ENCODE measurements at regions not wholly inside any gene's neighbourhood (a gene's known extent, or its start where the extent isn't known, plus 50 kb on each side); places are given as distances from the start of the nearest gene placed in this dataset.
A peak's percentile ranks its signal among the peaks of the same experiment; 100 is the strongest.

- FAIRE-seq: no peak
These were observed 264.5 kb upstream of the CAMK1G start for GRCh38 chr1:209319057-209319432.

GRCh38 chr1:209319549-209319948 is 264.0 kb upstream of the CAMK1G start:
- FAIRE-seq: no peak

- no peak for FAIRE-seq
These were observed 259.8 kb upstream of the CAMK1G start for GRCh38 chr1:209323743-209324142.

- no peak for FAIRE-seq
These were observed 258.3 kb upstream of the CAMK1G start for GRCh38 chr1:209324901-209325871.

GRCh38 chr1:209326076-209326475 is 257.4 kb upstream of the CAMK1G start:
- FAIRE-seq: peak; percentile 60

- FAIRE-seq: no peak
These were observed 256.7 kb upstream of the CAMK1G start for GRCh38 chr1:209326831-209327230.

- FAIRE-seq: no peak
These were observed 255.3 kb upstream of the CAMK1G start for GRCh38 chr1:209328196-209328595.

GRCh38 chr1:209335178-209335577 is 248.3 kb upstream of the CAMK1G start:
- peak; percentile 84 for FAIRE-seq

- no peak for FAIRE-seq
These were observed 242.4 kb upstream of the CAMK1G start for GRCh38 chr1:209341146-209341545.

GRCh38 chr1:209341673-209342420 is 241.7 kb upstream of the CAMK1G start:
- no peak for FAIRE-seq

- no peak for FAIRE-seq
These were observed 240.9 kb upstream of the CAMK1G start for GRCh38 chr1:209342441-209343175.

GRCh38 chr1:209343511-209343910 is 240.0 kb upstream of the CAMK1G start:
- FAIRE-seq: no peak

GRCh38 chr1:209344156-209344555 is 239.4 kb upstream of the CAMK1G start:
- no peak for FAIRE-seq

GRCh38 chr1:209349363-209350308 is 233.9 kb upstream of the CAMK1G start:
- no peak for FAIRE-seq

GRCh38 chr1:209353053-209353452 is 230.5 kb upstream of the CAMK1G start:
- no peak for FAIRE-seq

GRCh38 chr1:209354111-209354839 is 229.2 kb upstream of the CAMK1G start:
- peak; percentile 84 for FAIRE-seq

GRCh38 chr1:209354840-209355165 is 228.7 kb upstream of the CAMK1G start:
- FAIRE-seq: no peak

GRCh38 chr1:209355415-209355814 is 228.1 kb upstream of the CAMK1G start:
- no peak for FAIRE-seq

- no peak for FAIRE-seq
These were observed 226.5 kb upstream of the CAMK1G start for GRCh38 chr1:209356976-209357377.

GRCh38 chr1:209363112-209363511 is 220.4 kb upstream of the CAMK1G start:
- FAIRE-seq: no peak

GRCh38 chr1:209364716-209365115 is 218.8 kb upstream of the CAMK1G start:
- no peak for FAIRE-seq
